ENCODE measurements at regions not wholly inside any gene's neighbourhood (a gene's known extent, or its start where the extent isn't known, plus 50 kb on each side); places are given as distances from the start of the nearest gene placed in this dataset.

GRCh38 chr17:79395066-79395465 is 215.8 kb downstream of the RBFOX3 start:
- TF ChIP-seq EP300 (conservative IDR thresholded peaks at IDR 0.05; ENCODE audit: poor library complexity, severe bottlenecking) (no peak), REST (IDR thresholded peaks at IDR 0.05; ENCODE audit: borderline replicate concordance) (no peak), EZH2 (IDR thresholded peaks at IDR 0.05; ENCODE audit: borderline replicate concordance, insufficient read depth, low read length, poor library complexity, severe bottlenecking) (no peak)
- H3K9me2 ChIP-seq (ENCODE audit: insufficient read depth, low read length), result no peaks in the 10 kb centered on the region
- H2AFZ ChIP-seq (ENCODE audit: low read depth, low read length), result no peak overlapping the region
- no peaks in the 10 kb centered on the region for H3F3A ChIP-seq (ENCODE audit: insufficient read depth, low read length, poor library complexity, severe bottlenecking)
- no peaks in the 10 kb centered on the region for H4K20me1 ChIP-seq (ENCODE audit: insufficient read depth)
- peaks cover 6% of the 10 kb centered on the region for H3K27me3 ChIP-seq (ENCODE audit: insufficient read depth, low read depth, low read length)
- no peaks in the 10 kb centered on the region for H3K79me2 ChIP-seq (replicated peaks; ENCODE audit: insufficient read depth, low read length)
- H3K9ac ChIP-seq (ENCODE audit: low read length), result no peak overlapping the region
- no peaks in the 10 kb centered on the region for H3K9me3 ChIP-seq (ENCODE audit: low read length)
- H3K27ac ChIP-seq (ENCODE audit: low read length), result no peak overlapping the region
- H3K4me2 ChIP-seq (ENCODE audit: low read length), result no peak overlapping the region
- no peaks in the 10 kb centered on the region for H3K36me3 ChIP-seq (ENCODE audit: insufficient read depth, low read length)
- H3K4me3 ChIP-seq (ENCODE audit: low read length), result no peak overlapping the region

GRCh38 chr17:79393358-79394052 is 217.3 kb downstream of the RBFOX3 start:
- H2AFZ ChIP-seq (ENCODE audit: low read depth, low read length), result no peak overlapping the region
- no peaks in the 10 kb centered on the region for H3K9me3 ChIP-seq (ENCODE audit: low read length)
- H3K9ac ChIP-seq (ENCODE audit: low read length), result no peak overlapping the region

More at GRCh38 chr17:79393358-79394052, 217.3 kb downstream of the RBFOX3 start:
- Histone ChIP-seq H3K4me3 (ENCODE audit: low read length) (no peak overlapping the region), H3F3A (ENCODE audit: insufficient read depth, low read length, poor library complexity, severe bottlenecking) (no peaks in the 10 kb centered on the region), H3K9me2 (ENCODE audit: insufficient read depth, low read length) (no peaks in the 10 kb centered on the region), H3K27ac (ENCODE audit: low read length) (no peak overlapping the region), H3K27me3 (ENCODE audit: insufficient read depth, low read depth, low read length) (peaks cover 6% of the 10 kb centered on the region), H4K20me1 (ENCODE audit: insufficient read depth) (no peaks in the 10 kb centered on the region), H3K79me2 (replicated peaks; ENCODE audit: insufficient read depth, low read length) (no peaks in the 10 kb centered on the region), H3K4me2 (ENCODE audit: low read length) (no peak overlapping the region), H3K36me3 (ENCODE audit: insufficient read depth, low read length) (no peaks in the 10 kb centered on the region)
- no peak for TF ChIP-seq REST (IDR thresholded peaks at IDR 0.05; ENCODE audit: borderline replicate concordance)
- no peak for TF ChIP-seq EP300 (conservative IDR thresholded peaks at IDR 0.05; ENCODE audit: poor library complexity, severe bottlenecking)
- no peak for TF ChIP-seq POLR2AphosphoS5 (IDR thresholded peaks at IDR 0.05)
- TF ChIP-seq CTCF (IDR thresholded peaks at IDR 0.05; ENCODE audit: poor library complexity, severe bottlenecking), result peak; percentile 97
- TF ChIP-seq TAF1 (IDR thresholded peaks at IDR 0.05; ENCODE audit: low read depth), result no peak
- TF ChIP-seq EZH2 (IDR thresholded peaks at IDR 0.05; ENCODE audit: borderline replicate concordance, insufficient read depth, low read length, poor library complexity, severe bottlenecking), result no peak
- peak; percentile 97 for TF ChIP-seq RAD21 (conservative IDR thresholded peaks at IDR 0.05)
- peak; percentile 96 for TF ChIP-seq SMC3 (conservative IDR thresholded peaks at IDR 0.05; ENCODE audit: poor library complexity)
- no peak for TF ChIP-seq MXI1 (conservative IDR thresholded peaks at IDR 0.05; ENCODE audit: poor library complexity, severe bottlenecking)

Data from neural cell (in vitro differentiated cells).